LNCAP (cell line): ENCODE measurements at regions not wholly inside any gene's neighbourhood (a gene's known extent, or its start where the extent isn't known, plus 50 kb on each side); places are given as distances from the start of the nearest gene placed in this dataset.

Source experiments
- TF ChIP-seq, protein P1 (sequence below): fragments of 450-650 bp; IDR thresholded peaks from 2 replicates; pipeline ENCODE4 v1.5.1; 2017; ENCODE audit warnings: mild to moderate bottlenecking

DNA sequence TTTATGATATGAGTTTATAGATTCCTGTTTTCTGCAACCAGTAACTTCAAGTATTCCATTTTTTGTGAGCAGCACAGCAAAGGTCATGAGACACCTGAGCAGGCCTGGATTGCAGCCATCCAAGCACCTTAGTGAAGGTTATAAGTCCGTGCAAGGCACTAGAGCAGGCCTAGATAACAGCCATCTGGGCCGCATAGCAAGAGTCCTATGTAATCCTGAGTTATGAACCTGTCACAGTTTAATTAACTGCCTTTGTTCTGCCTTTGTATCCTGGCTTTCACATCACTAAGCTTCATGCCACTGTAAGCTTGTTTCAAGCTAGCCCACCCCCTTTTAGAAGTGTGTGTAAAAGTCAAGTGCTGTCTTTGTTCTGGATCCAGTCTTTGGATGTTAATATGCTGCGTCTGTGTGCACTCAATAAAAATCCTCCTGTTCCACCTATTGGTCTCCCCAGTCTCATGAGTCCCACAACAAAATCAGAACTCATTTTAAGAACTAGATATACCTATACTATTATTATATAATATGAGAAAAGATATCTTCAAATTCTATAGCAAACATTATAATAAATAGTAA, 556.2 kb upstream of the CHRM3 start:
- TF ChIP-seq, protein P1, sequence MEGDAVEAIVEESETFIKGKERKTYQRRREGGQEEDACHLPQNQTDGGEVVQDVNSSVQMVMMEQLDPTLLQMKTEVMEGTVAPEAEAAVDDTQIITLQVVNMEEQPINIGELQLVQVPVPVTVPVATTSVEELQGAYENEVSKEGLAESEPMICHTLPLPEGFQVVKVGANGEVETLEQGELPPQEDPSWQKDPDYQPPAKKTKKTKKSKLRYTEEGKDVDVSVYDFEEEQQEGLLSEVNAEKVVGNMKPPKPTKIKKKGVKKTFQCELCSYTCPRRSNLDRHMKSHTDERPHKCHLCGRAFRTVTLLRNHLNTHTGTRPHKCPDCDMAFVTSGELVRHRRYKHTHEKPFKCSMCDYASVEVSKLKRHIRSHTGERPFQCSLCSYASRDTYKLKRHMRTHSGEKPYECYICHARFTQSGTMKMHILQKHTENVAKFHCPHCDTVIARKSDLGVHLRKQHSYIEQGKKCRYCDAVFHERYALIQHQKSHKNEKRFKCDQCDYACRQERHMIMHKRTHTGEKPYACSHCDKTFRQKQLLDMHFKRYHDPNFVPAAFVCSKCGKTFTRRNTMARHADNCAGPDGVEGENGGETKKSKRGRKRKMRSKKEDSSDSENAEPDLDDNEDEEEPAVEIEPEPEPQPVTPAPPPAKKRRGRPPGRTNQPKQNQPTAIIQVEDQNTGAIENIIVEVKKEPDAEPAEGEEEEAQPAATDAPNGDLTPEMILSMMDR: no peak

DNA sequence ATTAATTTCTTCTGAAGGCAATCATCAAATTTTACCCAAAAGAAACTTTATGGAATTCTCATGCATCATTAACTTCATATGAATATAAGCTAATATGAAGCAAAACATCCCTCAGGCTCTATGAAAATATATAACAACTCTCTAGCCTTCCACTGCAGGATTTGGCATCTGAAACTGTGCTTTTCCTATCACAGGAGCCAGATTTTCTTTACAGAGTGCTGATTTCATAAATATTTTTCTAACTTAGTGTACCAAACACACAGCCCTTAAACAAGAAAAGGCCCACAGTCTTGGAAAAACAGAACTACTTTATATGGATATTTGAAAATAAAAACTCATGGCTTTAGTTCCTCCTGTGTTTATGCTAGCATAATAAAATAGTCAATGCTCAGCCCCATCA, 559.5 kb upstream of the CHRM3 start:
- TF ChIP-seq, protein P1: no peak

DNA sequence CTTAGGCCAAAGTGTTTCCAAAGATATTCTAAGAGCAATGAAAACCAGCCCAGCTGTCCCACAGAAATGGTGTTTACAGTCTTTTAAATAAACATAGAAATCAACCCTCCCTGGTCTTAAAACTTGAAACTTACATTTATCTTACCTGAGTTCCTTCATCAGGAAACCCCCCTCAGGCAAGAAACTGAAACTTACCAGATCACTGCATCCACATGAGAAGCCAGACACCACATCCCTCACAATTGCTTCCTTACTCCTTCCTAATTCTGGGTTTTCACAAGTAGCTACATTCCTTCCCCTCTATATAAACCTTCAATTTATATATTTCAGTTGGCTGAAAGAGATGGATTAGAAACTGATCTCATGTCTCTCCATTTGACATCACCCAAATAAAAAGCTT, 563.0 kb upstream of the CHRM3 start:
- TF ChIP-seq, protein P1: no peak

DNA sequence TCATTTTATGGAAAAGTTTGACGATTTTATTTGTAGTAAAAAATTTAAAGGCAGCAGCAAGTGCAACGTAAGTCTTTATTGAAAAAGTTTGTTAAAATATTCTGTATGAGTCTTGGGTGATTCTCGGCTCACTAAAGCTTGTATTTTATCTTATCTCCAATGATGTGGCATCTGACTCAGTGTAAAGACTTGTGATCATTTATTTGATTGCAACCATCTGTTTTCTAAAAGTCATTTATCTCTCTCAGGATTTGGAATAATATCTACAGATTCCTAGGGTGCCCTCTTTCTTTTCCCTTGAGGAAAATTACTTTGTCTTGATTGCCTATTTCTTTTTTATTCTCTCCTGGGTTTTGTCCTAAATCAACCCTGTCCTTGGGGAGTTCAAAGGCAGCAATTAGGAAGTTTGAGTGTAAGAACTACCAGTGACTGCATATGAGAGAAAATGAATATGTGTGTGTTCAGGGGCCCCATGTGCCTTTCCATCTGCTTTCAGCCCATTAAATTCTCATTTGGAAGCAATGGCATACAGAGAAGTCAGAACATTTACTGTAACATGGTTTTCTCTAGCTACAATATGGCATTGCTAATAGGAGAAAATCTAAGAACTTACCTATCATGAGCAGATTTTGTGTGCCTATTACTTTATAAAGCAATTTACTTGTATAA, 575.0 kb upstream of the CHRM3 start:
- TF ChIP-seq, protein P1: no peak

DNA sequence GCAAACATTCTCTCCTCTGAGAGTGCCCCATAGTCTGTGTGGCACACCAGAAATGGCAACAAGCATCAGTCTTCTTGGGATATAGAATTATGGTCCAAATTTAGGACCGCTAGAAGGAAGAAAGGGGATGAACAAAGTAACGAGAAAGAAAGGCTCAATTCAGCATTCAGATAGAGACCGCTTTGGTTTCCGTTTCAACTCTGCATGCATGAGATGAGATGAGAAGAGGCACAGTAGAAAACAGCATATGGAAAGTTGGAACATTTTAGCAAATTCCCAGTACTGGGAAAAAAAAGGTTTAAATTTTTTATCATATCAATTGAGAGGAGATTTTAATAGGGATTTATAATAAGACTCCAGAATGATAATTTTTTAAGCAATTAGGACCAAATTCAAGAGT, 595.5 kb upstream of the CHRM3 start:
- TF ChIP-seq, protein P1: no peak

DNA sequence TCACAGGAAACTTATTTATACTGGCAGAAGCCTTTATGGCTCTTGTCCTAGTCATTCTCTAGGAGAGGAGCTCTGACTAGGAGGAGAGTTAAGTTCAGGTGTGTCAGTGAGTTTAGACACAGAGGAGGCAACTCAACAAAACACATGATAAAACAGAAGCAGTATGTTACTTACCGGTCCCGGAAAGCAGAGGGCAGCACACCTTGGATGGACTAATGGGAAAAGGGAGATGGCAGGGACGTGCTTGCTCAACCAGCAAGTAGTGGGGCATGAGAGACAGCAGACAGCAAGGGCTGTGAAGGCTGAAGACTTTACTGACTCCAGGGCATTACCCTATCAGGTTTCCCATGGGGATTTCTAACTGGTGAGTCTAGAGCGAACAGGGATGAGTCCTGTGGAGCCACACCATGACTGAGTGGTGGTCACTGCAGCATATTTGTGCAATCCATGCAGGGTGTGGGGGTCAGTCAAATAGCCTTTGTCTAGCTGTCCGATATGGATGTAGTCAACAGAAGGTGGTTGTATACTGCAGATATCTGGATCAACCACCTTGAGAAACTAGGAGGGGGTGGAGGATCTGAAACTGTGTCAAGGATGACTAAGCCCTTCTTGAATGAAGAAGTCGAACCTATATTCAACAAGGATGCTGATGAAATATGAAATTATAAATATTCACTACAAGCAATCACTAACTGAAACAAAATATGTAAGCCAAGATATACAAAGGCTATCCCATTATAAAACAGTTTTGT, 596.3 kb upstream of the CHRM3 start:
- TF ChIP-seq, protein P1: no peak

DNA sequence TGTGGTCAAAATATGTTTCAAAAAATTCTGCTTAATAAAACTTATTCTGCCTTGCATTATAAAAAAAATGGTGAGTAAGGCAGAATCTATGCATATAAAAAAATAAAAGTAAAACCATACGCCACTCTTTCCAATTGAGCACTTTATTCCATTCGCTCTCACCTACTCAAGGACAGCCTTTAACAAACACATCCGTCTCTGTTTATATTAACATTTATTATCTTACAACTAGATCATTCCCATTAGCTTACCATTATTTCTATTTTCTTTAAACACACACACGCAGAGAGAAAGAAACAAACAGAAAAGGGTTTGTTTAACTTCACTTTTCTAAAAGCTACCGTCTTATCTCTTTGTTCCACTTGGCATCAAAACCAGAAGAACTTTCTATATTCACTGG, 598.9 kb upstream of the CHRM3 start:
- TF ChIP-seq, protein P1: no peak
